ENCODE measurements at regions not wholly inside any gene's neighbourhood (a gene's known extent, or its start where the extent isn't known, plus 50 kb on each side); places are given as distances from the start of the nearest gene placed in this dataset.

GRCh38 chr14:66388516-66388915 lies 97.7 kb upstream of the CCDC196 start:
- H2AFZ ChIP-seq (ENCODE audit: low read length), result no peak overlapping the region
- no peaks in the 10 kb centered on the region for H3K9me3 ChIP-seq (replicated peaks; ENCODE audit: insufficient read depth, low read length)
- no peaks in the 10 kb centered on the region for H3K9me2 ChIP-seq (replicated peaks; ENCODE audit: insufficient read depth, low read length)
- DNase-seq, result no peak
- no peaks in the 10 kb centered on the region for H3K27me3 ChIP-seq (replicated peaks; ENCODE audit: insufficient read depth, low read length)
- no peaks in the 10 kb centered on the region for H3K36me3 ChIP-seq (replicated peaks; ENCODE audit: insufficient read depth, low read length)
- H3K27ac ChIP-seq (ENCODE audit: low read length), result no peak overlapping the region
- H3F3A ChIP-seq (ENCODE audit: insufficient read depth, low read length), result no peaks in the 10 kb centered on the region
- H3K4me3 ChIP-seq (ENCODE audit: low read length), result no peak overlapping the region
- H3K9ac ChIP-seq (ENCODE audit: low read length), result no peak overlapping the region
- TF ChIP-seq EZH2 (optimal IDR thresholded peaks at IDR 0.05; ENCODE audit: low read depth, low read length), result no peak
- no peak for TF ChIP-seq CTCF (IDR thresholded peaks at IDR 0.05; ENCODE audit: low read length)
- no peak for TF ChIP-seq EZH2phosphoT487 (IDR thresholded peaks at IDR 0.05; ENCODE audit: low read length)
- no peaks in the 10 kb centered on the region for H4K20me1 ChIP-seq (ENCODE audit: insufficient read depth, low read length)
- no peaks in the 10 kb centered on the region for H3K79me2 ChIP-seq (ENCODE audit: low read length)
- no peak overlapping the region for H3K4me2 ChIP-seq (ENCODE audit: low read depth, low read length)
- no peaks in the 10 kb centered on the region for H3K4me1 ChIP-seq (ENCODE audit: low read length)

GRCh38 chr14:66389481-66389880 lies 96.7 kb upstream of the CCDC196 start:
- H3K27ac ChIP-seq (ENCODE audit: low read length), result no peak overlapping the region
- DNase-seq, result no peak
- no peak overlapping the region for H3K9ac ChIP-seq (ENCODE audit: low read length)
- H3K4me2 ChIP-seq (ENCODE audit: low read depth, low read length), result no peak overlapping the region
- no peaks in the 10 kb centered on the region for H3K9me2 ChIP-seq (replicated peaks; ENCODE audit: insufficient read depth, low read length)
- no peaks in the 10 kb centered on the region for H4K20me1 ChIP-seq (ENCODE audit: insufficient read depth, low read length)
- no peaks in the 10 kb centered on the region for H3K4me1 ChIP-seq (ENCODE audit: low read length)
- no peaks in the 10 kb centered on the region for H3K9me3 ChIP-seq (replicated peaks; ENCODE audit: insufficient read depth, low read length)
- no peaks in the 10 kb centered on the region for H3K27me3 ChIP-seq (replicated peaks; ENCODE audit: insufficient read depth, low read length)
- H3K79me2 ChIP-seq (ENCODE audit: low read length), result no peaks in the 10 kb centered on the region
- H3K4me3 ChIP-seq (ENCODE audit: low read length), result no peak overlapping the region
- H3K36me3 ChIP-seq (replicated peaks; ENCODE audit: insufficient read depth, low read length), result no peaks in the 10 kb centered on the region
- H2AFZ ChIP-seq (ENCODE audit: low read length), result no peak overlapping the region
- H3F3A ChIP-seq (ENCODE audit: insufficient read depth, low read length), result no peaks in the 10 kb centered on the region
- no peak for TF ChIP-seq EZH2phosphoT487 (IDR thresholded peaks at IDR 0.05; ENCODE audit: low read length)
- TF ChIP-seq CTCF (IDR thresholded peaks at IDR 0.05; ENCODE audit: low read length), result no peak
- TF ChIP-seq EZH2 (optimal IDR thresholded peaks at IDR 0.05; ENCODE audit: low read depth, low read length), result no peak

GRCh38 chr14:66395300-66395699 lies 90.9 kb upstream of the CCDC196 start:
- Histone ChIP-seq H3K27ac (ENCODE audit: low read length) (no peak overlapping the region), H3K9me3 (replicated peaks; ENCODE audit: insufficient read depth, low read length) (no peaks in the 10 kb centered on the region), H3K9ac (ENCODE audit: low read length) (no peak overlapping the region), H3F3A (ENCODE audit: insufficient read depth, low read length) (no peaks in the 10 kb centered on the region), H2AFZ (ENCODE audit: low read length) (no peak overlapping the region), H3K36me3 (replicated peaks; ENCODE audit: insufficient read depth, low read length) (no peaks in the 10 kb centered on the region), H3K9me2 (replicated peaks; ENCODE audit: insufficient read depth, low read length) (no peaks in the 10 kb centered on the region), H3K27me3 (replicated peaks; ENCODE audit: insufficient read depth, low read length) (no peaks in the 10 kb centered on the region), H3K79me2 (ENCODE audit: low read length) (no peaks in the 10 kb centered on the region), H3K4me1 (ENCODE audit: low read length) (peaks cover 10% of the 10 kb centered on the region), H4K20me1 (ENCODE audit: insufficient read depth, low read length) (no peaks in the 10 kb centered on the region), H3K4me2 (ENCODE audit: low read depth, low read length) (no peak overlapping the region), H3K4me3 (ENCODE audit: low read length) (no peak overlapping the region)
- TF ChIP-seq CTCF (IDR thresholded peaks at IDR 0.05; ENCODE audit: low read length), result peak; percentile 28
- no peak for TF ChIP-seq EZH2phosphoT487 (IDR thresholded peaks at IDR 0.05; ENCODE audit: low read length)
- peak; percentile 65 for DNase-seq
